GM12891 (cell line): ENCODE measurements at regions not wholly inside any gene's neighbourhood (a gene's known extent, or its start where the extent isn't known, plus 50 kb on each side); places are given as distances from the start of the nearest gene placed in this dataset.

Experiments used
- PAX5 ChIP-seq: IDR thresholded peaks from 2 replicates; pipeline ENCODE4 v1.6.1; 2011; ENCODE audit warnings: low read length, moderate library complexity, mild to moderate bottlenecking; ENCODE audit not compliant: insufficient read depth, severe bottlenecking
- POLR2A ChIP-seq: IDR thresholded peaks from 2 replicates; pipeline ENCODE4 v1.6.1; 2011; ENCODE audit warnings: low read depth, low read length, control low read depth
- POLR2AphosphoS5 ChIP-seq: IDR thresholded peaks from 2 replicates; pipeline ENCODE4 v1.6.1; 2011; ENCODE audit warnings: low read depth, low read length, control low read depth
- POU2F2 ChIP-seq: IDR thresholded peaks from 2 replicates; pipeline ENCODE4 v1.6.1; 2011; ENCODE audit warnings: low read depth, mild to moderate bottlenecking, control low read depth, low read length, moderate library complexity
- TAF1 ChIP-seq: IDR thresholded peaks from 2 replicates; pipeline ENCODE4 v1.6.1; 2011; ENCODE audit warnings: low read depth, low read length, control low read depth

- TF ChIP-seq TAF1, result no peak
- no peak for TF ChIP-seq POLR2AphosphoS5
- no peak for TF ChIP-seq POLR2A
- TF ChIP-seq POU2F2, result no peak
- no peak for TF ChIP-seq PAX5
These were observed 180.8 kb upstream of the KCNK2 start for GRCh38 chr1:214901718-214902117.
